SK-N-SH (cell line): ENCODE measurements at regions not wholly inside any gene's neighbourhood (a gene's known extent, or its start where the extent isn't known, plus 50 kb on each side); places are given as distances from the start of the nearest gene placed in this dataset.

Source experiments
- CTCF ChIA-PET: fragments of 300-600, 350-600 bp; formaldehyde crosslinking; extraction: SDS; loops from one replicate; lab custom pipeline; 2021; lab: Yijun Ruan, JAX
- POLR2A ChIA-PET: fragments of 350-600 bp; sonication (Branson Sonifier 250); formaldehyde crosslinking; extraction: SDS; loops from one replicate; lab custom pipeline; 2020; ENCODE audit warnings: antibody characterized with exemption, inconsistent platforms; lab: Yijun Ruan, JAX
- DNase-seq: peaks from one replicate; pipeline ENCODE4 v3.0.0; 2012
- H2AFZ ChIP-seq: fragments of 200-600 bp; sonication (generic); 2 replicates; pipeline ENCODE4 v1.8.1; 2016; ENCODE audit warnings: antibody characterized with exemption, mild to moderate bottlenecking, low read depth
- H3F3A ChIP-seq: fragments of 200-600 bp; sonication (generic); replicated peaks from 2 replicates; pipeline ENCODE3; 2016; ENCODE audit warnings: antibody characterized with exemption, mild to moderate bottlenecking; ENCODE audit not compliant: insufficient read depth
- H3K27ac ChIP-seq, 2 experiments: fragments of 200-500 bp in 1 of 2; fragments of 200-600 bp in 1 of 2; sonication (Bioruptor generic) in 1 of 2; sonication (generic), shearing (Covaris generic) in 1 of 2; 2 replicates each; pipeline versions ENCODE4 v1.5.1 to v1.6.1; 2014 to 2016; ENCODE audit warnings: low read depth in 2 of 2, inconsistent platforms in 1 of 2, low read length in 1 of 2, mild to moderate bottlenecking in 1 of 2, mixed read lengths in 1 of 2
- H3K27me3 ChIP-seq: fragments of 200-600 bp; sonication (generic), shearing (Covaris generic); 2 replicates; pipeline ENCODE4 v1.6.1; 2016; ENCODE audit warnings: mixed run types; ENCODE audit not compliant: insufficient read depth
- H3K36me3 ChIP-seq, 2 experiments: fragments of 200-500 bp in 1 of 2; fragments of 200-600 bp in 1 of 2; sonication (Bioruptor generic) in 1 of 2; sonication (generic) in 1 of 2; replicated peaks in 1 of 2; 2 replicates each; pipeline versions ENCODE3 to v1.5.1; 2014 to 2016; ENCODE audit warnings: low read length in 1 of 2, mild to moderate bottlenecking in 1 of 2; ENCODE audit not compliant: insufficient read depth in 2 of 2, control insufficient read depth in 1 of 2
- H3K4me1 ChIP-seq, 2 experiments: fragments of 200-500 bp in 1 of 2; fragments of 200-600 bp in 1 of 2; sonication (Bioruptor generic) in 1 of 2; sonication (generic), shearing (Covaris generic) in 1 of 2; 2 replicates each; pipeline versions ENCODE4 v1.5.1 to v1.6.1; 2014 to 2016; ENCODE audit warnings: low read depth in 1 of 2, low read length in 1 of 2, mixed run types in 1 of 2; ENCODE audit not compliant: insufficient read depth in 2 of 2, control insufficient read depth in 1 of 2
- H3K4me2 ChIP-seq: fragments of 200-600 bp; sonication (generic), shearing (Covaris generic); 2 replicates; pipeline ENCODE4 v1.6.1; 2017; ENCODE audit warnings: mixed run types
- H3K4me3 ChIP-seq, 2 experiments: fragments of 200-500 bp in 1 of 2; fragments of 200-600 bp in 1 of 2; sonication (Bioruptor generic) in 1 of 2; sonication (generic), shearing (Covaris generic) in 1 of 2; 2 replicates each; pipeline versions ENCODE4 v1.5.1 to v1.8.1; 2014 to 2016; ENCODE audit warnings: low read depth in 2 of 2, inconsistent platforms in 1 of 2, low read length in 1 of 2, mild to moderate bottlenecking in 1 of 2, mixed read lengths in 1 of 2, moderate library complexity in 1 of 2
- H3K79me2 ChIP-seq: fragments of 200-600 bp; sonication (generic); 2 replicates; pipeline ENCODE4 v1.8.1; 2017; ENCODE audit warnings: mild to moderate bottlenecking; ENCODE audit not compliant: insufficient read depth
- H3K9ac ChIP-seq: fragments of 200-600 bp; sonication (generic); 2 replicates; pipeline ENCODE4 v1.6.1; 2017; ENCODE audit warnings: mixed run types
- H3K9me2 ChIP-seq: fragments of 200-600 bp; sonication (generic); 2 replicates; pipeline ENCODE4 v1.6.1; 2017; ENCODE audit warnings: mixed run types
- H3K9me3 ChIP-seq: fragments of 200-600 bp; sonication (generic); 2 replicates; pipeline ENCODE4 v1.6.1; 2017; ENCODE audit warnings: mixed run types, mild to moderate bottlenecking, moderate library complexity
- H4K20me1 ChIP-seq: fragments of 200-600 bp; sonication (generic); 2 replicates; pipeline ENCODE4 v1.6.1; 2017; ENCODE audit warnings: mild to moderate bottlenecking, mixed run types; ENCODE audit not compliant: insufficient read depth
- CHD2 ChIP-seq: fragments of 150-350 bp; IDR thresholded peaks from 2 replicates; pipeline ENCODE4 v1.6.1; 2018; ENCODE audit warnings: low read length; ENCODE audit not compliant: partially characterized antibody
- ELF1 ChIP-seq: IDR thresholded peaks from 2 replicates; pipeline ENCODE4 v1.4.0; 2012
- EP300 ChIP-seq, 2 experiments: IDR thresholded peaks; 2 replicates each; pipeline versions ENCODE4 v1.4.0 to v1.6.1; 2012; ENCODE audit warnings: borderline replicate concordance in 1 of 2, low read depth in 1 of 2, low read length in 1 of 2
- EZH2phosphoT487 ChIP-seq: fragments of 200-600 bp; sonication (generic); IDR thresholded peaks from 2 replicates; pipeline ENCODE4 v1.6.1; 2017; ENCODE audit warnings: low read depth, mixed run types, mild to moderate bottlenecking, antibody characterized with exemption, moderate library complexity, borderline replicate concordance
- FOXM1 ChIP-seq: IDR thresholded peaks from 2 replicates; pipeline ENCODE4 v1.4.0; 2012; ENCODE audit warnings: low read depth, mild to moderate bottlenecking
- JUND ChIP-seq: IDR thresholded peaks from 2 replicates; pipeline ENCODE4 v1.4.0; 2012
- MXI1 ChIP-seq: IDR thresholded peaks from 2 replicates; pipeline ENCODE4 v1.6.1; 2012; ENCODE audit warnings: mild to moderate bottlenecking, low read depth, low read length, improper control_type of control experiment
- NFIC ChIP-seq: IDR thresholded peaks from 2 replicates; pipeline ENCODE4 v1.4.0; 2012; ENCODE audit warnings: borderline replicate concordance
- NRF1 ChIP-seq: IDR thresholded peaks from 2 replicates; pipeline ENCODE4 v1.6.1; 2012; ENCODE audit warnings: low read depth, mild to moderate bottlenecking, low read length
- RAD21 ChIP-seq: IDR thresholded peaks from 2 replicates; pipeline ENCODE4 v1.6.1; 2012; ENCODE audit warnings: mild to moderate bottlenecking, low read length
- RXRA ChIP-seq: IDR thresholded peaks from 2 replicates; pipeline ENCODE4 v1.4.0; 2012; ENCODE audit warnings: low read depth, mild to moderate bottlenecking, borderline replicate concordance
- SIN3A ChIP-seq: IDR thresholded peaks from 2 replicates; pipeline ENCODE4 v1.6.1; 2012; ENCODE audit warnings: low read depth, mild to moderate bottlenecking, low read length, moderate library complexity, borderline replicate concordance
- SMC3 ChIP-seq: IDR thresholded peaks from 2 replicates; pipeline ENCODE4 v1.6.1; 2012; ENCODE audit warnings: low read depth, low read length, improper control_type of control experiment
- TCF12 ChIP-seq: IDR thresholded peaks from 2 replicates; pipeline ENCODE4 v1.4.0; 2012
- TEAD4 ChIP-seq: IDR thresholded peaks from 2 replicates; pipeline ENCODE4 v1.4.0; 2012; ENCODE audit warnings: mild to moderate bottlenecking, borderline replicate concordance; ENCODE audit not compliant: insufficient read depth
- YY1 ChIP-seq: IDR thresholded peaks from 2 replicates; pipeline ENCODE4 v1.4.0; 2012; ENCODE audit warnings: low read depth, mild to moderate bottlenecking
- WGBS: methylation state at CpG from one replicate; pipeline ENCODE4 v1.1.6; 2017; ENCODE audit warnings: low lambda C conversion rate; 5-methylcytosine and 5-hydroxymethylcytosine counted together
- TF ChIP-seq, protein P1 (sequence below): IDR thresholded peaks from 2 replicates; pipeline ENCODE4; 2012
- TF ChIP-seq, protein P2 (sequence below): IDR thresholded peaks from 2 replicates; pipeline ENCODE4 v1.4.0; 2012; ENCODE audit warnings: low read depth, borderline replicate concordance
- TF ChIP-seq, protein P3 (sequence below): fragments of 150-350 bp; IDR thresholded peaks from 2 replicates; pipeline ENCODE4 v1.6.1; 2017; ENCODE audit warnings: antibody characterized with exemption, low read length, low read depth, borderline replicate concordance
- TF ChIP-seq, protein P4 (sequence below): IDR thresholded peaks from 2 replicates; pipeline ENCODE4 v1.4.0; 2012; ENCODE audit warnings: low read depth, borderline replicate concordance

DNA sequence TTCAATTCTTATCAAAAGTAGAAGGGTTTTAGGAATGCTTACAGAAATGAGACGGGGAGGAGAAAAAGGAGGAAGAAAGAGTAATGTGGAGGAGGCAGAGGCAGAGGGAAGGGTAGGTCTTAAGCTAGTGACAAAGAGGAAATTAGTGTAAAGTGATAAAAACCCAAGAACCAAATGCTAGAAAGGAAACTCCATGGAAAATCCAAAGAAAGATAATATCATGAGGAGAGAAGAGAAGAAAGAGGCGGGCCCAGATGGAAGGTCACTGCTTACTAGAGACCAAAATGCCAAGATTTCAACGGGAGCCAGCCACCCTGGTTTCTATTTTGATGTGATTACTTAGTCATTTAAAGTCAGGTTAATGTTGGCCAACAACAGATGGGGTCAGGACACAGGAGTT is 68.6 kb upstream of the IL12B start:
- TF ChIP-seq TCF12 = no peak
- TF ChIP-seq, protein P1, sequence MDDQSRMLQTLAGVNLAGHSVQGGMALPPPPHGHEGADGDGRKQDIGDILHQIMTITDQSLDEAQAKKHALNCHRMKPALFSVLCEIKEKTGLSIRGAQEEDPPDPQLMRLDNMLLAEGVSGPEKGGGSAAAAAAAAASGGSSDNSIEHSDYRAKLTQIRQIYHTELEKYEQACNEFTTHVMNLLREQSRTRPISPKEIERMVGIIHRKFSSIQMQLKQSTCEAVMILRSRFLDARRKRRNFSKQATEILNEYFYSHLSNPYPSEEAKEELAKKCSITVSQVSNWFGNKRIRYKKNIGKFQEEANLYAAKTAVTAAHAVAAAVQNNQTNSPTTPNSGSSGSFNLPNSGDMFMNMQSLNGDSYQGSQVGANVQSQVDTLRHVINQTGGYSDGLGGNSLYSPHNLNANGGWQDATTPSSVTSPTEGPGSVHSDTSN = no peak
- no peak for TF ChIP-seq YY1
- no peak for TF ChIP-seq SMC3
- TF ChIP-seq SIN3A = no peak
- TF ChIP-seq, protein P2, sequence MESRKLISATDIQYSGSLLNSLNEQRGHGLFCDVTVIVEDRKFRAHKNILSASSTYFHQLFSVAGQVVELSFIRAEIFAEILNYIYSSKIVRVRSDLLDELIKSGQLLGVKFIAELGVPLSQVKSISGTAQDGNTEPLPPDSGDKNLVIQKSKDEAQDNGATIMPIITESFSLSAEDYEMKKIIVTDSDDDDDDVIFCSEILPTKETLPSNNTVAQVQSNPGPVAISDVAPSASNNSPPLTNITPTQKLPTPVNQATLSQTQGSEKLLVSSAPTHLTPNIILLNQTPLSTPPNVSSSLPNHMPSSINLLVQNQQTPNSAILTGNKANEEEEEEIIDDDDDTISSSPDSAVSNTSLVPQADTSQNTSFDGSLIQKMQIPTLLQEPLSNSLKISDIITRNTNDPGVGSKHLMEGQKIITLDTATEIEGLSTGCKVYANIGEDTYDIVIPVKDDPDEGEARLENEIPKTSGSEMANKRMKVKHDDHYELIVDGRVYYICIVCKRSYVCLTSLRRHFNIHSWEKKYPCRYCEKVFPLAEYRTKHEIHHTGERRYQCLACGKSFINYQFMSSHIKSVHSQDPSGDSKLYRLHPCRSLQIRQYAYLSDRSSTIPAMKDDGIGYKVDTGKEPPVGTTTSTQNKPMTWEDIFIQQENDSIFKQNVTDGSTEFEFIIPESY = no peak
- no peak for TF ChIP-seq MXI1
- TF ChIP-seq RAD21 = no peak
- TF ChIP-seq, protein P3, sequence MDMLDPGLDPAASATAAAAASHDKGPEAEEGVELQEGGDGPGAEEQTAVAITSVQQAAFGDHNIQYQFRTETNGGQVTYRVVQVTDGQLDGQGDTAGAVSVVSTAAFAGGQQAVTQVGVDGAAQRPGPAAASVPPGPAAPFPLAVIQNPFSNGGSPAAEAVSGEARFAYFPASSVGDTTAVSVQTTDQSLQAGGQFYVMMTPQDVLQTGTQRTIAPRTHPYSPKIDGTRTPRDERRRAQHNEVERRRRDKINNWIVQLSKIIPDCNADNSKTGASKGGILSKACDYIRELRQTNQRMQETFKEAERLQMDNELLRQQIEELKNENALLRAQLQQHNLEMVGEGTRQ = no peak
- no peak for TF ChIP-seq RXRA
- no peak for TF ChIP-seq CHD2
- TF ChIP-seq EZH2phosphoT487 = no peak
- no peak for TF ChIP-seq NFIC
- TF ChIP-seq ELF1 = no peak
- DNase-seq = no peak
- H3K27ac ChIP-seq = no peak overlapping the region
- ChIA-PET CTCF (interaction anchor here (1.0 kb wide), 1 partner anchor 242 kb away, joined by 5 read pairs; no protein-coding TSS in a partner anchor), POLR2A (no interaction called here)
- WGBS = 33% methylated on average over 3 of the region's 3 CpGs
- no peaks in the 10 kb centered on the region for H4K20me1 ChIP-seq
- H2AFZ ChIP-seq = no peak overlapping the region
- no peaks in the 10 kb centered on the region for H3K36me3 ChIP-seq
- H3K4me2 ChIP-seq = no peak overlapping the region
- no peaks in the 10 kb centered on the region for H3F3A ChIP-seq
- H3K79me2 ChIP-seq = no peaks in the 10 kb centered on the region
- no peak overlapping the region for H3K4me3 ChIP-seq
- no peak overlapping the region for H3K9ac ChIP-seq
- H3K27me3 ChIP-seq = peaks cover 8% of the 10 kb centered on the region; the same call in 1 of the 2 replicates
- no peaks in the 10 kb centered on the region for H3K9me3 ChIP-seq
- H3K9me2 ChIP-seq = no peaks in the 10 kb centered on the region
- H3K4me1 ChIP-seq = peaks cover 0 to under 1% of the 10 kb centered on the region in 2 experiments; a peak in 2 of 4 replicates

DNA sequence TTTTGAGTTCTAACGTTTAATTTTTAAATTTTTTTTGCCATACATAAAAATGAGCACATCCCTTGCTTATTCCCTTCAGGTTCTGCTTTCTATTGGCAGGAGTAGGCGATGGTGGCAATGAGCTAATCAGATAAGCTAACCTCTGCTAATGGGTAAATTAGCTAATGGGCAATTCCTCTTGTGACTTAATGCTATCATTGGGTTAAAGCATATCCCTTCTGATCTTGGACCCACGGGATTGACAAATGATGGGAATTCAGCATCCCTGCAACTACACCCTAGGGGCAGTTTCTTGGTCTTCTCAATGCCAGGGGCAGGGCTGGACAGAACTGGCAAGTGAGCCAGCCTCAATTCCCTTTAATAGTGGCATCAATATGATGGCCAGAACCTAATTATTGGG is 70.2 kb upstream of the IL12B start:
- H2AFZ ChIP-seq = no peak overlapping the region
- POLR2A ChIA-PET = no interaction called here
- no peak overlapping the region for H3K27ac ChIP-seq
- H3K9me2 ChIP-seq = no peaks in the 10 kb centered on the region
- H3K9ac ChIP-seq = no peak overlapping the region
- 7% methylated on average over 3 of the region's 3 CpGs for WGBS
- H3K27me3 ChIP-seq = no peaks in the 10 kb centered on the region; the same call in 1 of the 2 replicates
- no peak for DNase-seq
- CTCF ChIA-PET = no interaction called here
- H3K79me2 ChIP-seq = no peaks in the 10 kb centered on the region
- H3K9me3 ChIP-seq = no peaks in the 10 kb centered on the region
- H3K4me3 ChIP-seq = no peak overlapping the region
- no peaks in the 10 kb centered on the region for H3K36me3 ChIP-seq
- H3K4me1 ChIP-seq = peaks cover 0 to 6% of the 10 kb centered on the region in 2 experiments; a peak in 2 of 4 replicates
- no peaks in the 10 kb centered on the region for H4K20me1 ChIP-seq
- no peak overlapping the region for H3K4me2 ChIP-seq
- H3F3A ChIP-seq = no peaks in the 10 kb centered on the region
- TF ChIP-seq JUND (no peak), TEAD4 (no peak), MXI1 (no peak), EZH2phosphoT487 (no peak), NRF1 (no peak), SMC3 (no peak), EP300 (IDR thresholded peaks at IDR 0.05; ENCODE audit: borderline replicate concordance in 1 of 2, low read depth in 1 of 2, low read length in 1 of 2) (no peak), FOXM1 (no peak), CHD2 (no peak)
- TF ChIP-seq, protein P4, sequence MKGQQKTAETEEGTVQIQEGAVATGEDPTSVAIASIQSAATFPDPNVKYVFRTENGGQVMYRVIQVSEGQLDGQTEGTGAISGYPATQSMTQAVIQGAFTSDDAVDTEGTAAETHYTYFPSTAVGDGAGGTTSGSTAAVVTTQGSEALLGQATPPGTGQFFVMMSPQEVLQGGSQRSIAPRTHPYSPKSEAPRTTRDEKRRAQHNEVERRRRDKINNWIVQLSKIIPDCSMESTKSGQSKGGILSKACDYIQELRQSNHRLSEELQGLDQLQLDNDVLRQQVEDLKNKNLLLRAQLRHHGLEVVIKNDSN = no peak
- TF ChIP-seq, protein P1 = no peak
- TF ChIP-seq, protein P3 = no peak
